Islet of Langerhans (tissue), 1 donor: ENCODE measurements at regions not wholly inside any gene's neighbourhood (a gene's known extent, or its start where the extent isn't known, plus 50 kb on each side); places are given as distances from the start of the nearest gene placed in this dataset.

ENCODE experiments used
- FAIRE-seq: peaks from one replicate; lab custom pipeline; 2011; peaks lifted over from hg19 to GRCh38; lab: Jason Lieb, UNC

GRCh38 chr12:22993609-22994315 lies 368.8 kb downstream of the ETNK1 start:
- FAIRE-seq = no peak

- FAIRE-seq = no peak
Measured at GRCh38 chr12:22994316-22994675, 369.3 kb downstream of the ETNK1 start.

GRCh38 chr12:23001487-23001886 lies 376.5 kb downstream of the ETNK1 start:
- FAIRE-seq = no peak

GRCh38 chr12:23002381-23002780 lies 377.4 kb downstream of the ETNK1 start:
- no peak for FAIRE-seq

- no peak for FAIRE-seq
Measured at GRCh38 chr12:23004473-23005020, 379.6 kb downstream of the ETNK1 start.

GRCh38 chr12:23005387-23005786 lies 380.4 kb downstream of the ETNK1 start:
- FAIRE-seq = no peak

GRCh38 chr12:23006413-23006812 lies 381.4 kb downstream of the ETNK1 start:
- FAIRE-seq = no peak

- FAIRE-seq = no peak
Measured at GRCh38 chr12:23008623-23009022, 383.7 kb downstream of the ETNK1 start.

- no peak for FAIRE-seq
Measured at GRCh38 chr12:23014749-23015148, 389.8 kb downstream of the ETNK1 start.

GRCh38 chr12:23025372-23026016 lies 400.5 kb downstream of the ETNK1 start:
- no peak for FAIRE-seq

GRCh38 chr12:23028158-23028802 lies 403.3 kb downstream of the ETNK1 start:
- FAIRE-seq = no peak

- no peak for FAIRE-seq
Measured at GRCh38 chr12:23029185-23029584, 404.2 kb downstream of the ETNK1 start.

GRCh38 chr12:23039834-23040233 lies 414.9 kb downstream of the ETNK1 start:
- no peak for FAIRE-seq

GRCh38 chr12:23041774-23042173 lies 416.8 kb downstream of the ETNK1 start:
- FAIRE-seq = no peak

GRCh38 chr12:23043646-23044045 lies 418.7 kb downstream of the ETNK1 start:
- FAIRE-seq = no peak

- FAIRE-seq = no peak
Measured at GRCh38 chr12:23049180-23049579, 424.2 kb downstream of the ETNK1 start.

GRCh38 chr12:23055004-23055403 lies 430.0 kb downstream of the ETNK1 start:
- no peak for FAIRE-seq

GRCh38 chr12:23057571-23057970 lies 432.6 kb downstream of the ETNK1 start:
- FAIRE-seq = no peak

GRCh38 chr12:23060161-23060560 lies 435.2 kb downstream of the ETNK1 start:
- FAIRE-seq = no peak

GRCh38 chr12:23063206-23063605 lies 438.2 kb downstream of the ETNK1 start:
- FAIRE-seq = no peak

GRCh38 chr12:23066095-23066494 lies 441.1 kb downstream of the ETNK1 start:
- FAIRE-seq = no peak

GRCh38 chr12:23083267-23083666 lies 458.3 kb downstream of the ETNK1 start:
- no peak for FAIRE-seq

- no peak for FAIRE-seq
Measured at GRCh38 chr12:23084236-23084995, 459.4 kb downstream of the ETNK1 start.
